Stomach (tissue), 4 donors: ENCODE measurements at regions not wholly inside any gene's neighbourhood (a gene's known extent, or its start where the extent isn't known, plus 50 kb on each side); places are given as distances from the start of the nearest gene placed in this dataset.

ENCODE experiments used
- EP300 ChIP-seq: sonication (generic); formaldehyde crosslinking; IDR thresholded peaks from one replicate; pipeline ENCODE4 v1.6.1; 2017; ENCODE audit warnings: antibody characterized with exemption
- POLR2AphosphoS5 ChIP-seq, 3 donors: sonication (generic); formaldehyde crosslinking; IDR thresholded peaks; one replicate each; pipeline ENCODE4 v1.6.1; 2016; ENCODE audit warnings: antibody characterized with exemption in 3 of 3
- TF ChIP-seq, protein P1 (sequence below), 7 experiments: fragments of 450-650 bp in 4 of 7; fragments of 200-600 bp in 3 of 7; sonication (generic) in 3 of 7; IDR thresholded peaks; one replicate each; pipeline ENCODE4 v1.5.1; 2016 to 2019; ENCODE audit warnings: antibody characterized with exemption in 7 of 7, control low read depth in 2 of 7, mild to moderate bottlenecking in 1 of 7

DNA sequence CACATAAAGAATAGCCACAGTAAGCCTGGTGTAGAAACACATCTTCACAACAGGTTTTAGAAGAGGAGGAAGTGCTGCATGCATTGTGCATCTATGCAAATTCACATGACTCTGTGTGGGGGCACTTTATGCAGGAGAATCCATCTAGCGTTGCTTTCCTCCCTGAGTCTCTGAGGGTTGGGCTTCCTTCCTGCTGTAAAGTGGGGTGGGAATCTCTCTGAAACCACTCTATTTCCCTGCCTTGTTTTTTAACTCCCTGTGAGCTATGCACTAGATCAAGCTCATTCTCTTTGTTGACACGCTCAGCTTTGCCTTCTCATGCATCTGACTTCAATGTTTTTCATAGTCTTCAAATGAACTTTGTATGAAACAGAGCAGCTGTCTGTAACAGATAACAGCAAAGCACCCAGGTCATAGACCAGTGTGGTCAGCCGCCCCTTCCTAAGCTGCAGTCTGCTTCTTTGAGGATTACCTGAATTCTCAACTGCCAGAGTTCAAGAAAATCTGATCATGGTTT lies 102.7 kb upstream of the DPH5 start:
- no peak for TF ChIP-seq POLR2AphosphoS5 (IDR thresholded peaks at IDR 0.05)
- TF ChIP-seq, protein P1, sequence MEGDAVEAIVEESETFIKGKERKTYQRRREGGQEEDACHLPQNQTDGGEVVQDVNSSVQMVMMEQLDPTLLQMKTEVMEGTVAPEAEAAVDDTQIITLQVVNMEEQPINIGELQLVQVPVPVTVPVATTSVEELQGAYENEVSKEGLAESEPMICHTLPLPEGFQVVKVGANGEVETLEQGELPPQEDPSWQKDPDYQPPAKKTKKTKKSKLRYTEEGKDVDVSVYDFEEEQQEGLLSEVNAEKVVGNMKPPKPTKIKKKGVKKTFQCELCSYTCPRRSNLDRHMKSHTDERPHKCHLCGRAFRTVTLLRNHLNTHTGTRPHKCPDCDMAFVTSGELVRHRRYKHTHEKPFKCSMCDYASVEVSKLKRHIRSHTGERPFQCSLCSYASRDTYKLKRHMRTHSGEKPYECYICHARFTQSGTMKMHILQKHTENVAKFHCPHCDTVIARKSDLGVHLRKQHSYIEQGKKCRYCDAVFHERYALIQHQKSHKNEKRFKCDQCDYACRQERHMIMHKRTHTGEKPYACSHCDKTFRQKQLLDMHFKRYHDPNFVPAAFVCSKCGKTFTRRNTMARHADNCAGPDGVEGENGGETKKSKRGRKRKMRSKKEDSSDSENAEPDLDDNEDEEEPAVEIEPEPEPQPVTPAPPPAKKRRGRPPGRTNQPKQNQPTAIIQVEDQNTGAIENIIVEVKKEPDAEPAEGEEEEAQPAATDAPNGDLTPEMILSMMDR (IDR thresholded peaks at IDR 0.05) = no peak
- TF ChIP-seq EP300 = no peak
